GM12864 (cell line): ENCODE measurements at regions not wholly inside any gene's neighbourhood (a gene's known extent, or its start where the extent isn't known, plus 50 kb on each side); places are given as distances from the start of the nearest gene placed in this dataset.

Source experiments
- DNase-seq: peaks from one replicate; pipeline ENCODE4 v3.0.0-alpha.2; 2011; ENCODE audit warnings: low read depth
- H3K4me3 ChIP-seq: 2 replicates; pipeline ENCODE4 v1.5.1; 2011; ENCODE audit warnings: mild to moderate bottlenecking, low read depth, low read length, control low read depth
- CTCF ChIP-seq: IDR thresholded peaks from 2 replicates; pipeline ENCODE4 v1.5.1; 2011; ENCODE audit warnings: low read depth, mild to moderate bottlenecking, moderate library complexity, low read length, control low read depth, inconsistent platforms; ENCODE audit errors: missing control alignments

- no peak for TF ChIP-seq CTCF
- no peak overlapping the region for H3K4me3 ChIP-seq
- DNase-seq = no peak
These were observed 83.0 kb upstream of the TNC start for GRCh38 chr9:115200711-115201505.

- no peak for DNase-seq
- no peak for TF ChIP-seq CTCF
- no peak overlapping the region for H3K4me3 ChIP-seq
These were observed 84.2 kb upstream of the TNC start for GRCh38 chr9:115202181-115202580.

- DNase-seq = no peak
- H3K4me3 ChIP-seq = no peak overlapping the region
- TF ChIP-seq CTCF = no peak
These were observed 85.2 kb upstream of the TNC start for GRCh38 chr9:115202960-115203751.

GRCh38 chr9:115204904-115205453, 87.0 kb upstream of the TNC start:
- no peak overlapping the region for H3K4me3 ChIP-seq
- no peak for DNase-seq

GRCh38 chr9:115207003-115207836, 89.3 kb upstream of the TNC start:
- H3K4me3 ChIP-seq = no peak overlapping the region
- no peak for TF ChIP-seq CTCF
- DNase-seq = no peak

More at GRCh38 chr9:115204904-115205453, 87.0 kb upstream of the TNC start:
- TF ChIP-seq CTCF = no peak

- TF ChIP-seq CTCF = no peak
- no peak for DNase-seq
- H3K4me3 ChIP-seq = no peak overlapping the region
These were observed 90.5 kb upstream of the TNC start for GRCh38 chr9:115208501-115208900.
